Ascending aorta (tissue), 2 donors: ENCODE measurements at regions not wholly inside any gene's neighbourhood (a gene's known extent, or its start where the extent isn't known, plus 50 kb on each side); places are given as distances from the start of the nearest gene placed in this dataset.
A peak's percentile ranks its signal among the peaks of the same experiment; 100 is the strongest.

Experiments
- DNase-seq, 2 donors: peaks; one replicate each; pipeline ENCODE4 v3.0.0-alpha.2; 2019; ENCODE audit warnings: low spot score in 2 of 2
- H3K27ac ChIP-seq, 2 donors: fragments of 200-600 bp; sonication (generic); one replicate each; pipeline ENCODE4 v1.5.1; 2016 to 2017; ENCODE audit warnings: mild to moderate bottlenecking in 1 of 2
- H3K27me3 ChIP-seq: fragments of 200-600 bp; sonication (generic); one replicate; pipeline ENCODE4 v1.5.1; 2017
- H3K36me3 ChIP-seq, 2 donors: fragments of 200-600 bp; sonication (generic); one replicate each; pipeline ENCODE4 v1.5.1; 2016
- H3K4me1 ChIP-seq, 2 donors: fragments of 200-600 bp; sonication (generic); one replicate each; pipeline ENCODE4 v1.5.1; 2016 to 2017; ENCODE audit warnings: mild to moderate bottlenecking in 1 of 2
- H3K4me3 ChIP-seq, 2 donors: fragments of 200-600 bp; sonication (generic); one replicate each; pipeline ENCODE4 v1.5.1; 2016 to 2017; ENCODE audit warnings: mild to moderate bottlenecking in 1 of 2
- H3K9me3 ChIP-seq, 2 donors: fragments of 200-600 bp; sonication (generic); one replicate each; pipeline ENCODE4 v1.5.1; 2016
- intact Hi-C: fragments of 100-400 bp; cut with DNase I; formaldehyde crosslinking; loops from one replicate; pipeline ENCODE4 v1.15.1; 2023
- TF ChIP-seq, protein P1 (sequence below), 3 experiments: fragments of 200-600 bp in 2 of 3; fragments of 450-650 bp in 1 of 3; sonication (generic) in 2 of 3; IDR thresholded peaks; one replicate each; pipeline ENCODE4 v1.5.1; 2016 to 2019; ENCODE audit warnings: antibody characterized with exemption in 3 of 3, mild to moderate bottlenecking in 1 of 3, moderate library complexity in 1 of 3

DNA sequence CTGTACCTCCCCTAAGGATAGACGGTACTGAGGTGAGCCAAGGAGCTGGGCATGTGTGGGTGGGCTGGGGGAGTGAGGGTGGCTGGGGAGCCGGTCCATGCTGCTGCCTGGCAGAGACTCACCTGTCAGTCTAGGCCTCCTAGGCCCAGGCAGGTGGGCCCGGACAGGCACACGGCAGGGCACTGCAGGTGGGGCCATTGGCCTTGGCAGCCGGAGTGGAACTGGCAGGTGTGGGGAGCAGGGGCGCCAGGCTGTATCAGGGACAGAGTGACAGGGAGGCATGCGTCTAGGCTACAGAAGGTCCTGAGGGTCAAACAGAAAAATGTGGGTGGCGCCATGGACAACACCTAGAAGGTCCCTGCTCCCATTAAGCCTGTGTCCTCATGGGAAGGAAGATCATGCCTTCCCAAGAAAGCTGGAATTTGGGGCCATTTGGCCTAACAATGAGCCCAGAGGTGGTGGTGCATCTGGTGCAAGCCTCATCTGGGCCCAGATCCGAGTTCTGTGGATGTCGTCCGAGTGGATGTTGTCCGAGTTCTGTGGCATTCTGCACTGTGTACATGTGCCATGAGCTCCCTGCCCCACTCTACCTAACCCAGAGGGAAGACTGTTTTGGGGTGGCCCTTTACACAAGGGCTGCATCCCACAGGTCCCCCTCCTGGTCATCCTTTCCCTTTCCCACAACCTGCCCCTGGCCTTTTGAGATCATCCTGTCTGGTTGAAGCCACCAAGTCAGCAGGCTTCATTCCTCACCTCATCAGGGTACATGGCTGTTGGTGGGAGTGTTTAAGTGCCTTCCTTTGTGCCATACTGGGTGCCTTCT lies 249.7 kb downstream of the GLI2 start:
- TF ChIP-seq, protein P1, sequence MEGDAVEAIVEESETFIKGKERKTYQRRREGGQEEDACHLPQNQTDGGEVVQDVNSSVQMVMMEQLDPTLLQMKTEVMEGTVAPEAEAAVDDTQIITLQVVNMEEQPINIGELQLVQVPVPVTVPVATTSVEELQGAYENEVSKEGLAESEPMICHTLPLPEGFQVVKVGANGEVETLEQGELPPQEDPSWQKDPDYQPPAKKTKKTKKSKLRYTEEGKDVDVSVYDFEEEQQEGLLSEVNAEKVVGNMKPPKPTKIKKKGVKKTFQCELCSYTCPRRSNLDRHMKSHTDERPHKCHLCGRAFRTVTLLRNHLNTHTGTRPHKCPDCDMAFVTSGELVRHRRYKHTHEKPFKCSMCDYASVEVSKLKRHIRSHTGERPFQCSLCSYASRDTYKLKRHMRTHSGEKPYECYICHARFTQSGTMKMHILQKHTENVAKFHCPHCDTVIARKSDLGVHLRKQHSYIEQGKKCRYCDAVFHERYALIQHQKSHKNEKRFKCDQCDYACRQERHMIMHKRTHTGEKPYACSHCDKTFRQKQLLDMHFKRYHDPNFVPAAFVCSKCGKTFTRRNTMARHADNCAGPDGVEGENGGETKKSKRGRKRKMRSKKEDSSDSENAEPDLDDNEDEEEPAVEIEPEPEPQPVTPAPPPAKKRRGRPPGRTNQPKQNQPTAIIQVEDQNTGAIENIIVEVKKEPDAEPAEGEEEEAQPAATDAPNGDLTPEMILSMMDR (IDR thresholded peaks at IDR 0.05) = no peak
- Histone ChIP-seq H3K36me3 (peaks cover 37 to 64% of the 10 kb centered on the region in 2 donors), H3K4me1 (no peaks in the 10 kb centered on the region), H3K9me3 (no peaks in the 10 kb centered on the region), H3K4me3 (no peak overlapping the region), H3K27me3 (no peaks in the 10 kb centered on the region), H3K27ac (no peak overlapping the region)
- no peak for DNase-seq
- intact Hi-C loops = no loop called here

DNA sequence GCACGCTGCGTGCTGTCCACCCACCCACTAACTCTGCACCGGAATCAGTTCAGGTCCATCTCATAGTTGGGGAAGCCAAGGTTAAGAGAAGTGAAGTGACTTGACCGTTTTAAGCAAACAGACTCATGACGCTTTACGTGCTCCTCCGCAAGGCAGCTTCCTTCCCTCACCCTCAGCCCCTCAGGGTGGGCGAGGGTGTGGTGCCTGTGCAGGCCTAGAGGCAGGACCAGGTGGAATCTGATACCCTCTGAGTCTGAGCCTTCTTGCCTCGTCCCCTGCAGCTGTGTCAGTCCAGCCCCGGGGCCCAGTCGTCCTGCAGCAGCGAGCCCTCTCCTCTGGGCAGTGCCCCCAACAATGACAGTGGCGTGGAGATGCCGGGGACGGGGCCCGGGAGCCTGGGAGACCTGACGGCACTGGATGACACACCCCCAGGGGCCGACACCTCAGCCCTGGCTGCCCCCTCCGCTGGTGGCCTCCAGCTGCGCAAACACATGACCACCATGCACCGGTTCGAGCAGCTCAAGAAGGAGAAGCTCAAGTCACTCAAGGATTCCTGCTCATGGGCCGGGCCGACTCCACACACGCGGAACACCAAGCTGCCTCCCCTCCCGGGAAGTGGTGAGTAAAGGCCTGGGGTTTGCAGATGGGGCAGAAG lies 250.5 kb downstream of the GLI2 start:
- Histone ChIP-seq H3K9me3 (no peaks in the 10 kb centered on the region), H3K4me1 (no peaks in the 10 kb centered on the region), H3K27me3 (no peaks in the 10 kb centered on the region), H3K4me3 (no peak overlapping the region), H3K27ac (no peak overlapping the region), H3K36me3 (peaks cover 37 to 70% of the 10 kb centered on the region in 2 donors)
- no peak for DNase-seq
- TF ChIP-seq, protein P1 (IDR thresholded peaks at IDR 0.05) = no peak
- intact Hi-C loops = no loop called here

DNA sequence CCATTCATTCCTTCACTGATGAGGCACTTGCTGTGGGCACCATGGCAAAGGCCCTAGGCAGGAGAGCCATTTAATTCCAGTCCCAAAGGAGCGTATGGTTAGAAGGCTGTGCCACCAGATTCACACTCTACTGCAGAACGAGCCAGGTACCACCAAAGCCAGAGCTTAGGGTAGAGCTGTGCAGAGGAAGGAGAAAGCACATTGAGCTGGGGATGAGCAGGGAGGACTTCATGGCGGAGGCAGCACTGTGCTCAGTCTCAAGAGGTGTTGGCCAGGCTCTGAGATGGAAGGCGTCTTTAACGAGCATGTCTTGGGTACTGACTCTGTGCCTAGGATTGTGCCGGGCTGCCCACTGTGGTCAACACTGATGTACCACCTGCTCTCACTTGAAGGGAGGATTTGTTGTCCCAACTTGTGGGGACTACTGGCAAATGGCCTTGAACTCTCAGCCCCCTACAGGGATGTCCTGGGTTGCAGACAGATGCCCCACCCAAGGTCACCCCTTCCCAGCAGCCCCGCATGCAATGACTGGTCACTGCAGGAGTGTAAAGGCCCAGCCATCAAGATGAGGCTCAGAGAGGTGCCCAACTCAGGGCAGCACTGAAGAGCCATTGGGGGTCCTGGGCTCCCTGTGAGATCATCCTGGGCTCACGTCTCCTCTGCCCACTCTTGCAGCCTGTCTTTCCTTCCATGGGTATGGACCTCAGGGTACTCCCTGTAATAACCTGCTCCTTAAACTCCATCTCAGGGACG lies 251.4 kb downstream of the GLI2 start:
- no peak overlapping the region for H3K27ac ChIP-seq
- DNase-seq = peak in 1 of 2 donors; percentile 53

DNA sequence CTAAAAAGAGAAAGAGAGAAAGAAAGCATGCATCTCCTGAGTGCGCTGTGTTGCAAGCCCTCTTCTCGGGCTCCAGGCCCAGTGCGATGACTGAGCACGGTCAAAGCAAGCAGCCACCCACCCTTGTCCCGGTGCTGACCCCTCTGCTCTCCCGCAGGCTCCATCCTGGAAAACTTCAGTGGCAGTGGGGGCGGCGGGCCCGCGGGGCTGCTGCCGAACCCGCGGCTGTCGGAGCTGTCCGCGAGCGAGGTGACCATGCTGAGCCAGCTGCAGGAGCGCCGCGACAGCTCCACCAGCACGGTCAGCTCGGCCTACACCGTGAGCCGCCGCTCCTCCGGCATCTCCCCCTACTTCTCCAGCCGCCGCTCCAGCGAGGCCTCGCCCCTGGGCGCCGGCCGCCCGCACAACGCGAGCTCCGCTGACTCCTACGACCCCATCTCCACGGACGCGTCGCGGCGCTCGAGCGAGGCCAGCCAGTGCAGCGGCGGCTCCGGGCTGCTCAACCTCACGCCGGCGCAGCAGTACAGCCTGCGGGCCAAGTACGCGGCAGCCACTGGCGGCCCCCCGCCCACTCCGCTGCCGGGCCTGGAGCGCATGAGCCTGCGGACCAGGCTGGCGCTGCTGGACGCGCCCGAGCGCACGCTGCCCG lies 252.5 kb downstream of the GLI2 start:
- TF ChIP-seq, protein P1 (IDR thresholded peaks at IDR 0.05) = no peak
- Histone ChIP-seq H3K9me3 (no peaks in the 10 kb centered on the region), H3K36me3 (peaks cover 31 to 69% of the 10 kb centered on the region in 2 donors), H3K4me1 (no peaks in the 10 kb centered on the region), H3K27ac (no peak overlapping the region), H3K4me3 (no peak overlapping the region), H3K27me3 (no peaks in the 10 kb centered on the region)
- intact Hi-C loops = no loop called here
- DNase-seq = peak in 1 of 2 donors; percentile 41

More for the DNA sequence above, 251.4 kb downstream of the GLI2 start:
- Histone ChIP-seq H3K4me1 (no peaks in the 10 kb centered on the region), H3K27me3 (no peaks in the 10 kb centered on the region), H3K9me3 (no peaks in the 10 kb centered on the region), H3K4me3 (no peak overlapping the region), H3K36me3 (peaks cover 37 to 70% of the 10 kb centered on the region in 2 donors)
- TF ChIP-seq, protein P1 (IDR thresholded peaks at IDR 0.05) = no peak
- intact Hi-C loops = no loop called here
